Left forelimb (tissue), 1 donor: ENCODE measurements at regions not wholly inside any gene's neighbourhood (a gene's known extent, or its start where the extent isn't known, plus 50 kb on each side); places are given as distances from the start of the nearest gene placed in this dataset.
"Not testable (repeated sequence)": the region's sequence is repeated elsewhere in the genome, so short reads cannot be mapped to it uniquely, and the experiment has no call there.

ENCODE experiments used
- DNase-seq: peaks from one replicate; pipeline ENCODE4 v3.0.0-alpha.2; 2018; ENCODE audit warnings: low spot score

DNA sequence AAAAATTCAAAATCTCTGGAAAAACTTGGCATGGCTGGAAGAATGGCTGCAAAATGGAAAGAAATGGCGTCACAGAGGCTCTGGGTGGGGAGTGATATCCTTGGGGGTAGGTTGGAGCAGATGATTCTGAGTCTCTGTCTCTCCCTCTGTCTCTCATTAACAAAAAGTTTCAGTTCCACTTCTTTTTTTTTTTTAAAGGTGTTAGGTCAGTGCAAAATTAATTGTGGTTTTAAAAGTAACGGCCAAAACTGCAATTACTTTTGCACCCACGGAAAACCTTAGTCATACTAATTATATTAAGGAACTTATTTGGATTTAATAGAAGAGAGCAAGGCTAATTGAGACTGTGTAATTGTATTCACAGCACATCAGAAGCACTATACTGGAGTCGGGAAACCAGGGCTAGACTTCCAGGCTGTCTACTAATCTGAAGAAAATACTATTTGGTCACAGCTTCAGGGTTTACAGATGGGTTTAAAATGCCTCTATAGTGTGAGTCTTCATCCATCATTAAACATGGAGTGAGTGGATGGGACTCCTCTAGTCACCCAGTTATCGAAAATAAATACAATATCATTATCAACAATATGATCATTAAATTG is 289.1 kb upstream of the PLD5 start:
- DNase-seq, result no peak

DNA sequence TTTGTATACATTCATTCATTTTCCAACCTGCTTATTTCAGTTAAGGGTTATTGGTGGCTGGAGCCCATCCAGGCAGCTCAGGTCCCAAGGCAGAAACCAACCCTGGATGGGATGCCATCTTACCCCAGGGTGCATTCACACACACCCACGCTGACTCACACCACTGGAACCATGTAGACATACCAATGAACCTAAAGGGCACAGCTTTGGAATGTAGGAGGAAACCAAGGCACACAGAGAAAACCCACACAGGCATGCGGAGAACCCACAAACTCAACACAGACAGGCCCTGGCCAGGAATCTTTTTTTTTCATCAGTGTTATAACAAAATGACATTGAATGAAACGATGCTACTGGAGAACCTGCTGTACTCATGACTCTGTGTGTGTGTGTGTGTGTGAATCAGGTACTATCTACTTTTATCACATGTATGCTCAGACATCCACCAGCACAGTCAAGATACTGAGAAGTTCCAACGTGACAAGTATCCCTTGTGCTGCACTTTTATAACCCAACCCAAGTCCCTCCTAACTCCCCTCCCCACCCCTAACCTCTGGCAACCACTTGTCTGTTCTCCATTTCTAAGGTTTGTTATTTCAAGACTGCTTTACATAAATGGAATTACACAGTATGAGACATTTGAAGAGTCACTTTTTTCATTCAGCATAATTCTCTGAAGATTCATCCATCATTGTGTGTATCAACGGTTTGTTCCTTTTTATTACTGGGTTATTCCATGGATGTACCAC is 286.8 kb upstream of the PLD5 start:
- DNase-seq, result no peak

DNA sequence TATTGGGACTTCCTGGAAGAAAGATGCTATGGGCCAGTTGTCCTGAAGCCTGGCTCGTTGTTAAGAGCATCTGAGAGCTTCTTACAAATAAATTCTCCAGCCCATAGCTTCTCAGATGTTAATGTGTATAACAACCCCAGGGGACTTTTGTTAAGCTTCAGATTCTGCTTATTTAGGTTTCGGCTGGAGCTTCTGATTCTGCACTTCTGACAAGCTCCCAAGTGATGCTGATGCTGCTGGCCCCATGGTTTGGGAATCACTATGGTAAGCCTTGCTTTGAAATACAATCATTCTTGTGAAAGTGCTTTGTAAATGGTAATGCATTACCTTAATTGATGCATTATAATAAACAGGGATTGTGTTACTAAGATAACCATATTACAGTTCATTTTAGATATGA is 281.8 kb upstream of the PLD5 start:
- DNase-seq, result no peak

DNA sequence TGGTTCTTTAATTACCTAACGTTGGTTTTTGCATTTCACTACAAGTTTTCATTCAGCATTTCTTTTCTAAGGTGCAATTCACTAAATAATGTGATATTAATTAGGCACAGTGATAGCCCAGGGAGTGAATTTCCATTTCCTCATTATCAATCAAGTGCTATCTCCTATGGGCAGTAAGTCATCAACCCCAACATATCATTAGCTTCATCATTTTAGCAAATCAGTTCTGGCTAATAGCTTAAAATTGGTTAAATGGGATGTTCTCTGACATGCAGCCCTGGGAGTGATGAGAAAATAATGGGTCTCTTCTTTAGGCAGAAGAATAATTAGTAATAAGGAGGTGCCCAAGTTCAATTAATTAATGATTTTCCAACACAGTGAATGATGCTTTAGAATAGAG is 280.9 kb upstream of the PLD5 start:
- not testable (repeated sequence) for DNase-seq

DNA sequence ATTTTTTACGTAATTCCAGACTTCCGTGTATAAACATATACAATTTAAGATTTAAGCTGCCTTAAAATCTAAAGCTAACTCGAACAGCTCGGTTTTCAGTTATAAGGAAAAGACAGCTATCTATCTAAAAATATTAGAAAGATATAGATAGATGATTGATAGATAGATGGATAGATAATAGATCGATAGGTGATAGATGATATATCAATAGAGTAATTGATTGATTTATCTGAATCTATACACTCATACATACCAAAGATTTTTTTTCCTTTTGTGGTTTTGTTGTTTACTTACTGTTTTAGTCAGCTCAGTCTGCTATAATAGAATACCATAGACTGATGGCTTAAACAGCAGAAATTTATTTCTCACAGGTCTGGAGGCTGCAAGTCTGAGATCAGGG is 278.5 kb upstream of the PLD5 start:
- DNase-seq, result no peak

DNA sequence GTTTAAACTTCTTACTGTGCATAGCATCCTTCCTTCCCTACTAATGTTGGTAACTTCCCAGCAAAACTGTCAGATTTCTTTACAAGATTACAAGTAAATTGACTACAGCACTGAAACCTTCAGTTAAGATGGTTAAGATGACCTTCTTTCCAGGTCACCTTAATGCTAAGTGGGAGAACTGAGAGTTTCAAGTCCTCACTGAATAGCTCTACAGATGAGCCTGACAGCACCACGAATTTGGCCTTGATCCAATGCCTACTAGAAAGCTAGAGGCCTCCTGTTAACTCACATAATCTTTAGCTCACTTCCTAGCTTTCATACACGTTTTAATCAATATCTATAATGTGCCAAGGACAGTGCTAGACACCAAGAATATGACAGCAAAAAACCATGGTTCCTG is 276.0 kb upstream of the PLD5 start:
- no peak for DNase-seq

DNA sequence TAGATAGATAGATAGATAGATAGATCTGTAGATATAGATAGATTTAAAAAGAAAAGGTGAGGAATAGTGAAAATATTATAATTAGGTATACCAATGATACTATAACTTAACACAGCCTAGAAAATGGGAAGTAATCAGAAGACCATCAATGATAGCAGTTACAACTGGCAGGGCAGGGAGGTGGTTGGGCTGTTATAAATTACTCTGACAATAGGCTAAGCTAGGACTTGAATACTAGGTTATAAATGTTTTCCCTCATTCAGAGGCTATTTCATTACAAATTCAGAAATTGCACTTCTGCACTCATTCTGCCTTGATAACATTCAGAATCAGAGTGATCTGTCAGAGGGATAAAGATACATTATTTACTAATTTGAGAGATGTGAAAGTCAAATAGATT is 273.4 kb upstream of the PLD5 start:
- DNase-seq, result no peak

DNA sequence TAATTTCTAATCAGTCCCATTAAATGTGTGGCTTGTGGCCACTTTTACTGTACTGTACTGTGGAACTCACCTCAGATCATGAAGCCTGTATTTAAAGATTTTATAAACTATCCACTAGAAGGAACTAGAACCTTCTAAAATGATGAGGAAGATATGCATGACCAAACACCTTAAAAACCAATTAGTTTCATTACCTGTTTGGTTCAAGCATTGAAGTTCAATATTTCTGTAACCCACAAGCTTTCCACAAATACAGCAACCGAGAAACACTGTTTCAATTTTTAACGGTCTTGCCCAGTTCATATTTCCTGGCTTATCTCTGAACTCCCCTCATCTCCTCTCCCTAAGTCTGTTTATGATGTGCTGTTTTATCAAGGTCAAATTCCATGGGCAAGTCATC is 264.3 kb upstream of the PLD5 start:
- DNase-seq, result no peak

DNA sequence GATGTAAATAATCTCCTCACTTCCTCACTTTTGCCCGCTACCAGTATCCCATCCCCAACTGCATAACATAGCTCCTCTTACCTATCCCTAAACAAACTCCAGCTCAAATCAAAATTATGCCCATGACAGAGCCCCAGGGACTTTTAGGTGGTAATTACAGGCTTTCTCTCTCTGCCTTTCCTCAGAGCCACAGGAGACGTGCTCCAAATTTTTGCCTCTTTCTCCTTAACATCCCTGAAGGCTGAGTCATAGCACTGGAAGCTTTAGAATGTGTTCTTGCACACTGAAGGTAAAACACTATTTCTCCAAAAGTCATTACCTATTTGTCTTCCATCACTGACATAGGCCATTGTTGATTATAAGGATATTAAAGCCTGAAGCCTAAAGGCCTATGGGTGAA is 263.5 kb upstream of the PLD5 start:
- DNase-seq, result no peak

DNA sequence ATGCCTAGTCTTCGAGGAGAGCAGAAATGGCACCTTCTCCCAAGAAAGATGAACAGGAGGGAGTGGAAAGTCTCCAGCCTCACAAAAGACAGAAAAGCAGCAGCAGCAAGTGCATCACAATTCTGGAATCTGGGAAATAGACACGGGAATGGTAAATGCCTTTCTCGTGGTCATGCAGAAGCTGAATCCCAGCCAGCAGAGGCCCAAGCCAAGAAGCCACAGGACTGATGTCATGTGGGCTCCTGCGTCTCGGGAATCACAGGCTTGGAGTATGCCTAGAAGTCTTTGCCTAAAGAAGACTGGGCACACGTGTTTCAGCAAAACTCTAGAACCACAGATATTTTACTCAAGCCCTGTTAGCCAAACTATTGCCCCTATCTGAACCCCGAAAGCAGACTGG is 260.3 kb upstream of the PLD5 start:
- DNase-seq, result no peak

DNA sequence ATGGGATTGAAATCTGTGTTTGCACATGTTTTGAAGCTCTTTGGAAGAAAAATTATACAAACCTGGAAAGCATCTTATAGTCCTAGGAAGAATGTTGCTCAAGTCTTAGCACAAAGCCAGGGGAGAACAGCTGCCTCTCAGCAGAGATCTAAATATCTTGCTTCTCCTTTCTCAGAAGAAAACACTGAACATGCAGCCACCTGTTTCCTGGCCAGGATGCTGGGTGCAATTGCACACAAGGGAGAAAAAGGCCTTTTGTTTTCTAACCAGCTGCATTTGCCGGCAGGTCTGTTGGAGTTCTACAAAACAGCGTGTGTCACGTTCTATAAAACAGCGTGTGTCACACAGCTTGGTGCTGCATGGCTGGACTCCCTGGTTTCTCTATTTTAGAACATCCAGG is 259.6 kb upstream of the PLD5 start:
- no peak for DNase-seq

DNA sequence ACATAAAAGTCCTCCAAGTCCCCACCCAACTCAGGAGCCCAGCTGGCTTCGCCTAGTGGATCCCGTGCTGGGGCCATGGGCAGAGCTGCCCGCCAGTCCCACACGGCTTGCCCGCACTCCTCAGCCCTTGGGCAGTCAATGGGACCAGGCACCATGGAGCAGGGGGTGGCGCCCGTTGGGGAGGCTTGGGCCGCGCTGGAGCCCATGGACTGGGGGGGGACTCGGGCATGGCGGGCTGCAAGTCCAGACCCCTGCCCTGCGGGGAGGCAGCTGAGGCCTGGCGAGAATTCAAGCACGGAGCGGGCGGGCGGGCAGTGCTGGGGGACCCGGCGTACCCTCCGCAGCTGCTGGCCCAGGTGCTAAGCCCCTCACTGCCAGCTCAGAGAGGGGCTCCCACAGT is 249.8 kb upstream of the PLD5 start:
- no peak for DNase-seq

DNA sequence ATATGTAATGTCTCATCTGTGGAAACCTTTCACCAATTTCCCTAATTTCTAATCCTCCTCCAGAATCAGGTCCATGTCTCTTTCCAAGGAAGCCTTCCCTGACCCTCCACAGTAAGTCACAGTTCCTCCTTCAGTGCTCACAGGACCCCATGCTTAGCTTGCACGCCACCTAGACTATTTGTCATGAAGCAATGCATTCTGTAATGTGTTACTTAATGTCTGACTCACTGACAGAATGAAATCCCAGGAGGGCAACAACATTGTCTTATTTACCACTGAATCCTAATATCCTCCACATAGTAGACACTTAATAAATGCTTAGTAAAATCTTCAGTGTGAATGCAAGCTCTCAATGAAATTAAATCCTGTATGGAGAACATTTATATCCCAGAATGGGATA is 245.9 kb upstream of the PLD5 start:
- no peak for DNase-seq

DNA sequence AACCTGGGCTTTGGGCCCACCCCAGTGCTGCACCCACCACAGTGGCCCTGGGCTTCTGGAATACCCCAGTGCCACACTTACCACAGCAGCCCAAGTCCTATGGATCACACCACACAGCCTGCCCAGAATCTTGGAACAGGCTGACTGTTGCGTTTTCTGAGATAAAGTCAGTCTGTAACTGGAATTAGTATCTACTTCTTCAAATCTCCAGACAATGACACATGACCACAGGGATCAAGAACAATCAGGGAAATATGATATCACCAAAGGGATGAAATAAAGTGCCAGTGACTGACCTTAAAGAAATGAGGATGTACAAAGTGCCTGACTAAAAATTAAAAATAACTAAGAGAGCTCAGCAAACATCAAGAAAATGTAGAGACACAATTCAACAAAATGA is 239.7 kb upstream of the PLD5 start:
- no peak for DNase-seq

DNA sequence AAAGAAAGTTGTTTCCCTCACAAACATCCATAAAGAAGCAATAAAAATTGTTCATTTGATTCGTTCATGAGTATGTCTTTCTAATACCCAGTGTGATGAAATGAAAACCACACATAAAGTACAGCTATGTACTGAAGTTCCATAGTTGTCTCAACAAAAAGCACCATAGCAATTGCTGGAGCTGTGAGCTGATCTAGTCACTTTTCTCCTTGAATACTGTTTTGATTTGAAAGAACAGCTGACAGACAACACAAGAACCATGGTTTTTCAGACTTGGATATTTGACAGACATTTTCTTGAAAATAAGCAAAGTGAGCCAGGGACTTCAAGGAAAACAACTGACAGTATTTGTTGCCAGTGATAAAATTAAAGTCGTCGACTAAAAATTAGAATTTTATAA is 237.1 kb upstream of the PLD5 start:
- DNase-seq, result no peak

DNA sequence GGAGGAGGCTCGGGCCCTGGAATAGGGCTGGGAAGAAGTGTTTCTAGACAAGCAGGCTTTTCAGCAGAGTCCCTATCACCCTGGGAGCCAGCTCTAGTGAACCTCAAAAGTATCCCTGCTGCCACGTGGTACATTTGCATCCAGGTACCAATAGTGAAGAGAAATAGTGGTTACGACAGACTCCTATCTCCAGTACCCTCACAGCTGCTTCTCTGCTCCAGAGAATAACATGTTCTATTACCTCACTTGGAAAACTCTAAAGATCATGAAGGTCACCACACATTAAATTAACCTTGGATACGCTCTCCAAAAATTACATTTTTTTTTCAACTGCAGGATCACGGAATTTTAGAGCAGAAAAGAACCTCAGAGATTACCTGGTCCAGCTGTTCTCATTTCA is 230.4 kb upstream of the PLD5 start:
- no peak for DNase-seq

DNA sequence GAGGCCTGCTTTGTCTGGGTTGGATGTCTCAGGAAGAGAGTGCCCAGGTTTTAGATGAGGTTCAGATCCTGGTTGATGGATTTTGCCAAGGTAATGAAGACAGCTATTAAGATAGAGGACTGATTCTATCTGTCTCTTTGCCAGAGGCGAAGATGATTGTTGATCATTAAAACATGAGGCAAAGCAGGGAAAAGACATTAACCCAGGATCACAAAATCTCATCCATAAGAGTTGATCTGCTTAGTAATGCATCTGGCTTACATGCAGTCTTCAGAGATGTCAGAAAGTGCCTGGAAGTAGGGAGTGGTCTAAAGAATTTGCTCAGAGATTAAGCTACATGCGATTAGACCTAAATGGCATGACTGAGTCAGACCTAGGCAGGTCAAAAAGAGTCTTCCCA is 229.6 kb upstream of the PLD5 start:
- no peak for DNase-seq

DNA sequence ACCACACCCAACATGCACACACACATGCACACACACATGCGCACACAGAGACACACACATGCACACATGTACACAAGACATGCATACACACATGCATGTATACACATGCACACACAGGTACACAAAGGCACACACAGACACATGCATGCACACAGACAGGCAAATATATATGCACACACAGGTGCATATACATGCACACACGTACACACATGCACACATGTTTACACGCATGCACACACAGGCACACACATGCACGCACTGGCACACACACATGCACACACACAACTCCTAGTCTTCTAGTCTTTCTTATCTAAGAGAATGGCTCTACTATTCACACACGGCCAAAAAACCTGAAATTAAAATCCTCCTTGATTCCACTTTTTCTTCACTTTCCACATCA is 222.7 kb upstream of the PLD5 start:
- no peak for DNase-seq

DNA sequence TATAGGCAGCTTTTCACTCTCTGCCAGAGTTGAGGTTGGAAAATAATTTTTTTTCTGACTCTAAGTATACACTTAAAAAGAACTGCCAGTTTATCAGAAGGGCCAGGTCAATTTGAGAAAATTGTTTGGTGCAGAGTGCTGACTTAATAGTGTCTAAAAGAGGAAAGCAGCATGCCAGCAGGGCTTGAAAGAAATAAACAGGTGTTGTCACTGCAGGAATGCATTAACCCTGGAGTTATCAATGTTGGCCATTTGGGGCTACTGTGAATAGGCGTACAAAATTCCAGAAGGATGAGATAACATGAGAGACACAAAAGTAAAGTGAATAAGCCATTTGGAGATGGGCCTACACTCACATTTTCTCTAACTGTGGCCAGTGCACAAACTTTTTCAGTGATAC is 220.6 kb upstream of the PLD5 start:
- DNase-seq, result no peak

DNA sequence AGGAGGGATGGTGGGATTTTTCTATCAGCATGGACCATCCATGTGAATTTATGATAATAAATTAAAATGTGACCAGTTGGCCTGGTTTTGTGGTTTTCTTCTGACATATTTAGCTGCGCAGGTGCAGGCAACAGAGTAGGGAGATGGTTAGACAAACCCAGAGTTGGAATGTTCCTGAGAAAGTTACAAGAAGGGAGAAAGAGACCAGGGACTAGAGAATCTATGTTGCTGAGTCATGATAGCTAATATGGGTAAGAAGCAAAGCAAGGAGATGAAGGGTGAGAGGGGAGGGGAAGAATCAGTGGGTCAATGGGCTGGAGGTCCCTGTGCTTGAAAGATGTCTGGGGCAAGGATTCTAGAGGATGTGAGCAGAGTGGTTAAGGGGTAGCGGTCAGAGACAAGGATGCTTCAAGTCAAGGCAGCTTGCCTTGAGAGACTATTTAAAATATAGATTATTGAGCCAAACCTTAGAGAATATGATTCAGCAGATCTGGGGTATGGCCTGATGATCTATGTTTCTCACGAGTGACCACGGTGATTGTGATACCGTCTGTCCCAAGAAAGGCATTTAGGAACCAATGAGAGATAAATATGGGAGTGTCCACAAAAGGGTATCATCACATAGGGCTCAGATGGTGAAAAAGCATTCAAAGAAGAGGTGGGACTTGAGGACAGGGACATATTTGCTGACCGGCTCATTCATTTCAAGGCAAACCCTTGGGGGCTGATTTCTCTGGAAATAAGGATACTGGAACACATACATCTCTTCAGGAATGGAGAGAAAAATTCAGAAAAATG is 219.7 kb upstream of the PLD5 start:
- DNase-seq, result no peak

DNA sequence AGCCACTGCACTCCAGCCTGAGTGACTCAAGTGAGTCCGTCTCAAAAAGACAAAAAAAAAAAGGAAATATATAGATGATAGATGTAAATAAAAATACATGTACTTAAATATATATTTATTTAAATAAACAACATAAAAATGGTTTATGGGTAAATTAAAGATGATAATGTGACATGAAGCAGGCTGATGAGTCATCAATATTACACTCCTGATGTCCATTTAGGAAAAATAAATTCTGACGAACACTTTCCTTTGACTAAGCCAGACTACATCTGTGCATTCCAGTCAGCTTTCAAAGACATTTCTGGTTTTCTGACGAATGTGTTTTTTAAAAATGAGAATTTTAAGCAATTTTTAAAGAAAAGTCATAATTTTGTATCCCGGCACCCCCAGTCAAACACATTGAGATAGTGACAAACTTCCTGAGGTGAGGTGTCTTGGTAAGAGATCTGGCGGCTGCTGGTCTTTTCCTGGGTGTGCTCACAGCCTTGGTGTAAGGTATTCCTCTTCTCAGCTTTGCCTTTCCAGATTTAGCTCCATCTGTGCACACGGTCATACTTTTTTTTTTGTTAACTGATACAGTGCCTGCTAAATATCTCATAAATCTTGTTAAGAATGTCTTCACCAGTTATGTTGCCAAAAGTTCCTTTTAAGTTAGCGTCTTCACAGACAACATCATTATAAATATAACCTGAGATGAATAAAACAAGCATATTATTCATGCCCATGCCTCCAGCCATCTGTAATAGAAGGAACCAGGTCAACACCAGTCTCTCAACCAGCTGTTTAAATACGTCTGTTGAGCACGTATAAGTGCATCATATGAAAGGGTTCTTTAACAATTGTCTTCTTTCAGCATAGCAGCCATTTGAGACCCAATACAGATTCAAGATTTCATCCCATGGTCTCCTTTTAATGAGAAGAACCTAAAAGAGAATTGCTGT is 214.5 kb upstream of the PLD5 start:
- no peak for DNase-seq

DNA sequence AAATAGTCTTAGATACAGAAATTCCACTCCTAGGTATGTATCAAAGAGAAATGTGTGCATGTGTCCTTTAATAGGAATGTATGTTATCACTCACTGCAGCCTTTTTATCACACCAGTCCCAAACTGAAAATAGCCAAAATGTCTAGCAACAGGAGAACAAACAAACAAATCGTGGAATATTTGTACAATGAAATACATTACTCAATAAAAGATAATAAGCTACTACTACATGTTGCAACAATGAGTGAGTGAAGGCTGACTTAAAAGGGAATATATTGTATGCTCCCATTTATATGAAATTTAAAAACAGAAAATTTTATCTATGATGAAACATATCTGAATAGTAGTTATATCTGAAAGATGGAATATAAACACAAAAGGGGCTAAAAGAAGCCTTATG is 212.1 kb upstream of the PLD5 start:
- no peak for DNase-seq
